GM23248 (cell line): ENCODE measurements at regions not wholly inside any gene's neighbourhood (a gene's known extent, or its start where the extent isn't known, plus 50 kb on each side); places are given as distances from the start of the nearest gene placed in this dataset.
A peak's percentile ranks its signal among the peaks of the same experiment; 100 is the strongest.

Experiments used
- DNase-seq: peaks from one replicate; pipeline ENCODE4 v3.0.0-alpha.2; 2015
- H2AFZ ChIP-seq: fragments of 200-600 bp; sonication (generic); 2 replicates; pipeline ENCODE4 v1.6.1; 2016; ENCODE audit warnings: antibody characterized with exemption
- H3F3A ChIP-seq: fragments of 200-600 bp; sonication (generic); 2 replicates; pipeline ENCODE4 v1.6.1; 2016; ENCODE audit warnings: mild to moderate bottlenecking, antibody characterized with exemption, mixed run types; ENCODE audit not compliant: insufficient read depth
- H3K27ac ChIP-seq: fragments of 200-600 bp; sonication (generic); 2 replicates; pipeline ENCODE4 v1.5.1; 2016; ENCODE audit warnings: mild to moderate bottlenecking
- H3K27me3 ChIP-seq: fragments of 200-600 bp; sonication (generic); replicated peaks from 2 replicates; pipeline ENCODE4 v1.6.1; 2016; ENCODE audit warnings: mild to moderate bottlenecking; ENCODE audit not compliant: insufficient read depth
- H3K36me3 ChIP-seq: fragments of 200-600 bp; sonication (generic); 2 replicates; pipeline ENCODE4 v1.6.1; 2016; ENCODE audit warnings: low read depth, mild to moderate bottlenecking
- H3K4me1 ChIP-seq: fragments of 200-600 bp; sonication (generic); 2 replicates; pipeline ENCODE4 v1.6.1; 2016; ENCODE audit warnings: mild to moderate bottlenecking; ENCODE audit not compliant: insufficient read depth
- H3K4me2 ChIP-seq: fragments of 200-600 bp; sonication (generic); one replicate; pipeline ENCODE4 v1.6.1; 2016; ENCODE audit warnings: mild to moderate bottlenecking; ENCODE audit not compliant: unreplicated experiment
- H3K4me3 ChIP-seq: fragments of 200-600 bp; sonication (generic); 2 replicates; pipeline ENCODE4 v1.5.1; 2016; ENCODE audit warnings: mild to moderate bottlenecking
- H3K79me2 ChIP-seq: fragments of 200-600 bp; sonication (generic); 2 replicates; pipeline ENCODE4 v1.6.1; 2016; ENCODE audit warnings: mild to moderate bottlenecking; ENCODE audit not compliant: insufficient read depth
- H3K9ac ChIP-seq: fragments of 200-600 bp; sonication (generic); 2 replicates; pipeline ENCODE4 v1.6.1; 2016; ENCODE audit warnings: mild to moderate bottlenecking
- H3K9me2 ChIP-seq: fragments of 200-600 bp; sonication (generic); 2 replicates; pipeline ENCODE4 v1.6.1; 2016; ENCODE audit warnings: mixed run types, mild to moderate bottlenecking, moderate library complexity; ENCODE audit not compliant: insufficient read depth
- H3K9me3 ChIP-seq: fragments of 200-600 bp; sonication (generic); one replicate; pipeline ENCODE4 v1.6.1; 2017; ENCODE audit warnings: low read depth
- H4K20me1 ChIP-seq: fragments of 200-600 bp; sonication (generic); 2 replicates; pipeline ENCODE4 v1.6.0; 2016; ENCODE audit not compliant: insufficient read depth
- EZH2 ChIP-seq: fragments of 200-600 bp; sonication (generic); IDR thresholded peaks from 2 replicates; pipeline ENCODE4 v1.6.1; 2018; ENCODE audit warnings: antibody characterized with exemption, mild to moderate bottlenecking; ENCODE audit not compliant: insufficient read depth, poor library complexity, severe bottlenecking
- EZH2phosphoT487 ChIP-seq: fragments of 200-600 bp; sonication (generic); IDR thresholded peaks from 2 replicates; pipeline ENCODE4 v1.6.1; 2018; ENCODE audit warnings: antibody characterized with exemption, moderate library complexity, mild to moderate bottlenecking, low read depth; ENCODE audit not compliant: insufficient read depth
- WGBS, 2 experiments: methylation state at CpG; one replicate each; pipeline ENCODE4 v1.1.6; 2015 to 2017; ENCODE audit warnings: low lambda C conversion rate in 2 of 2, low coverage in 1 of 2; ENCODE audit errors: missing lambda C conversion rate in 2 of 2; 5-methylcytosine and 5-hydroxymethylcytosine counted together
- in situ Hi-C: fragments of 300-500 bp; cut with MboI; formaldehyde crosslinking; loops from 2 replicates; pipeline ENCODE4 v1.15.0; 2020

- DNase-seq = peak; percentile 82
- peaks cover 48% of the 10 kb centered on the region for H3K4me1 ChIP-seq
- H3F3A ChIP-seq = peaks cover 35% of the 10 kb centered on the region
- H3K9me3 ChIP-seq = no peaks in the 10 kb centered on the region
- peak overlapping the region; percentile 55 for H3K27ac ChIP-seq
- no peaks in the 10 kb centered on the region for H3K9me2 ChIP-seq
- 0 to 12% methylated on average over 2 of the region's 2 CpGs for WGBS, 2 experiments
- peak overlapping the region; percentile 0; the same call in 1 of the 2 replicates for H2AFZ ChIP-seq
- no peaks in the 10 kb centered on the region for H3K36me3 ChIP-seq
- H4K20me1 ChIP-seq = no peaks in the 10 kb centered on the region
- in situ Hi-C loops = no loop called here
- no peak overlapping the region; the same call in 1 of the 2 replicates for H3K9ac ChIP-seq
- no peak overlapping the region for H3K4me3 ChIP-seq
- TF ChIP-seq EZH2 = no peak
- TF ChIP-seq EZH2phosphoT487 = no peak
- H3K79me2 ChIP-seq = no peaks in the 10 kb centered on the region
- H3K27me3 ChIP-seq = no peaks in the 10 kb centered on the region
- H3K4me2 ChIP-seq = peak overlapping the region; percentile 56
These were observed 59.3 kb upstream of the IL6 start for GRCh38 chr7:22667562-22668239.

DNA sequence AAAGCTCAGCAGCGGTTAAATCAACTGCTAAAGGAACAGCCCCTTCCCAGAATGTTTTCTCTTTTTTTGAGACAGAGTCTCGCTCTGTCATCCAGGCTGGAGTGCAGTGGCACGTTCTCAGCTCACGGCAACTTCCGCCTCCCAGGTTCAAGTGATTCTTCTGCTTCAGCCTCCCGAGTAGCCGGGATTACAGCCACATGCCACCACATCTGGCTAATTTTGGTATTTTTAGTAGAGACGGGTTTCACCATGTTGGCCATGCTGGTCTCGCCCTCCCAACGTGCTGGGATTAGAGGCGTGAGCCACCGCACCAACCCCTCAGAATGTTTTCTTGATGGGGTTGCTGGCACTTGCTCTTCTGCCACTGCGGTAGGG is 59.8 kb upstream of the IL6 start:
- Histone ChIP-seq H3K4me2 (peak overlapping the region; percentile 56), H3K9ac (no peak overlapping the region; the same call in 1 of the 2 replicates), H2AFZ (no peak overlapping the region), H3K4me3 (no peak overlapping the region), H4K20me1 (no peaks in the 10 kb centered on the region), H3K4me1 (peaks cover 53% of the 10 kb centered on the region), H3F3A (peaks cover 41% of the 10 kb centered on the region), H3K27ac (peak overlapping the region; percentile 55), H3K9me2 (no peaks in the 10 kb centered on the region), H3K36me3 (no peaks in the 10 kb centered on the region), H3K9me3 (no peaks in the 10 kb centered on the region), H3K79me2 (no peaks in the 10 kb centered on the region), H3K27me3 (no peaks in the 10 kb centered on the region)
- DNase-seq = no peak
- in situ Hi-C loops = no loop called here
- WGBS, 2 experiments = 99% methylated on average over 13 of the region's 13 CpGs
- TF ChIP-seq EZH2 = no peak
- no peak for TF ChIP-seq EZH2phosphoT487

- H3K4me1 ChIP-seq = peaks cover 55% of the 10 kb centered on the region
These were observed 60.3 kb upstream of the IL6 start for GRCh38 chr7:22666732-22667131.

DNA sequence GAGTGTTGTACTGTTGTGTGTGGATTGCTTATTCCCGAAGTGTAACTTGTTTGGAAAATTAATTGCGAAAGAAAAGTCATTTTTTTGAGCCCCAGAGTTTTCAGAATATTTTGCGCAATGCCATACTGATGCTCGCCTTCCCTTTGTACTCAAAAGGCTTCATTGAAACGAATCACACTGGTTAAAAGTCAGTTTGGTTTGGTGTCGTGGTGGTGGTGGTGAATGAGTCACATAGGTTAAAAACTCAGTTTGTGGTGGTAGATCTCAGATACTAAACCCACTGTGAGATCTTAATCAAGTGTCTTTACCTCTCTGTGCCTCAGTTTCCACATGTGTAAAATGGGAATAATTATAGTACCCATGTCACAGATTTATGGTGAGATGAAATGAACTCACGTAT is 61.1 kb upstream of the IL6 start:
- Histone ChIP-seq H2AFZ (no peak overlapping the region), H3K4me1 (peaks cover 50% of the 10 kb centered on the region), H3K4me3 (no peak overlapping the region), H3K79me2 (no peaks in the 10 kb centered on the region), H3F3A (peaks cover 43% of the 10 kb centered on the region), H3K9me3 (no peaks in the 10 kb centered on the region), H3K4me2 (no peak overlapping the region), H4K20me1 (no peaks in the 10 kb centered on the region), H3K9me2 (no peaks in the 10 kb centered on the region), H3K9ac (no peak overlapping the region), H3K27ac (no peak overlapping the region), H3K36me3 (no peaks in the 10 kb centered on the region), H3K27me3 (no peaks in the 10 kb centered on the region)
- in situ Hi-C loops = no loop called here
- WGBS, 2 experiments = 76 to 77% methylated on average over 7 of the region's 7 CpGs
- TF ChIP-seq EZH2 (no peak), EZH2phosphoT487 (no peak)
- peak; percentile 23 for DNase-seq

More at GRCh38 chr7:22666732-22667131, 60.3 kb upstream of the IL6 start:
- Histone ChIP-seq H3F3A (peaks cover 43% of the 10 kb centered on the region), H3K27ac (peak overlapping the region; percentile 55; the same call in 1 of the 2 replicates), H3K4me3 (no peak overlapping the region), H3K9me3 (no peaks in the 10 kb centered on the region), H3K36me3 (no peaks in the 10 kb centered on the region), H3K79me2 (no peaks in the 10 kb centered on the region), H3K9ac (no peak overlapping the region), H3K27me3 (no peaks in the 10 kb centered on the region), H3K9me2 (no peaks in the 10 kb centered on the region), H2AFZ (no peak overlapping the region), H3K4me2 (peak overlapping the region; percentile 56), H4K20me1 (no peaks in the 10 kb centered on the region)
- 79 to 89% methylated on average over 1 of the region's 1 CpG for WGBS, 2 experiments
- TF ChIP-seq EZH2phosphoT487 (no peak), EZH2 (no peak)
- in situ Hi-C loops = no loop called here
- DNase-seq = peak; percentile 65
